Adrenal gland (tissue), 9 donors: ENCODE measurements at regions not wholly inside any gene's neighbourhood (a gene's known extent, or its start where the extent isn't known, plus 50 kb on each side); places are given as distances from the start of the nearest gene placed in this dataset.
"Not testable (repeated sequence)": the region's sequence is repeated elsewhere in the genome, so short reads cannot be mapped to it uniquely, and the experiment has no call there.

Source experiments
- DNase-seq, 7 donors: peaks; one replicate each; pipeline ENCODE4 v3.0.0-alpha.2; 2019 to 2020
- H3K27ac ChIP-seq, 5 donors: fragments of 200-600 bp; sonication (generic) in 4 of 5; 1 replicate in 3 of 5; 2 replicates in 2 of 5; pipeline versions ENCODE4 v1.5.1 to v1.8.0; 2016 to 2020; ENCODE audit warnings: mild to moderate bottlenecking in 1 of 5
- H3K27me3 ChIP-seq: fragments of 200-600 bp; 2 replicates; pipeline ENCODE4 v1.8.0; 2021
- H3K36me3 ChIP-seq, 2 donors: fragments of 200-600 bp; replicated peaks in 1 of 2; 1 replicate in 1 of 2; 2 replicates in 1 of 2; pipeline versions ENCODE4 v1.5.1 to v1.8.0; 2018 to 2022
- H3K4me1 ChIP-seq, 2 donors: fragments of 200-600 bp; replicated peaks in 1 of 2; 1 replicate in 1 of 2; 2 replicates in 1 of 2; pipeline versions ENCODE4 v1.5.1 to v1.8.0; 2018 to 2021
- H3K4me3 ChIP-seq, 4 donors: fragments of 200-600 bp; sonication (generic) in 3 of 4; one replicate each; pipeline ENCODE4 v1.5.1; 2016 to 2018
- H3K9me3 ChIP-seq, 3 donors: fragments of 200-600 bp; sonication (generic) in 1 of 3; replicated peaks in 1 of 3; 1 replicate in 2 of 3; 2 replicates in 1 of 3; pipeline versions ENCODE4 v1.5.1 to v1.8.0; 2016 to 2021
- POLR2A ChIP-seq, 2 donors: fragments of 450-650 bp; IDR thresholded peaks; one replicate each; pipeline ENCODE4 v1.6.1; 2017; ENCODE audit warnings: antibody characterized with exemption in 2 of 2, mild to moderate bottlenecking in 2 of 2, moderate library complexity in 1 of 2
- WGBS, 4 donors: extraction: QIAGEN DNeasy Blood & Tissue Kit in 2 of 4; methylation state at CpG; one replicate each; pipeline versions ENCODE4 v1.1.5 to v1.1.7; 2013 to 2017; 5-methylcytosine and 5-hydroxymethylcytosine counted together
- intact Hi-C, 2 donors: fragments of 100-400 bp; cut with DNase I; formaldehyde crosslinking; loops; one replicate each; pipeline versions ENCODE4 v1.14.1 to v1.15.0; 2022 to 2023
- TF ChIP-seq, protein P1 (sequence below), 6 experiments: fragments of 450-650 bp in 4 of 6; fragments of 200-600 bp in 2 of 6; sonication (generic) in 1 of 6; IDR thresholded peaks; 1 replicate in 5 of 6; 2 replicates in 1 of 6; pipeline versions ENCODE4 v1.5.1 to v1.8.0; 2016 to 2021; ENCODE audit warnings: antibody characterized with exemption in 6 of 6, mild to moderate bottlenecking in 2 of 6, moderate library complexity in 1 of 6
- donor health status: healthy with polysubstance abuse.
- donor health status: Bipolar disorder and iron deficiency.
- donor health status: DM: yes; HTN: yes; CAD: no.
- donor health status: DM: no; HTN: no; CAD: no.
- donor health status: DM: no; HTN: no; CAD: no.

DNA sequence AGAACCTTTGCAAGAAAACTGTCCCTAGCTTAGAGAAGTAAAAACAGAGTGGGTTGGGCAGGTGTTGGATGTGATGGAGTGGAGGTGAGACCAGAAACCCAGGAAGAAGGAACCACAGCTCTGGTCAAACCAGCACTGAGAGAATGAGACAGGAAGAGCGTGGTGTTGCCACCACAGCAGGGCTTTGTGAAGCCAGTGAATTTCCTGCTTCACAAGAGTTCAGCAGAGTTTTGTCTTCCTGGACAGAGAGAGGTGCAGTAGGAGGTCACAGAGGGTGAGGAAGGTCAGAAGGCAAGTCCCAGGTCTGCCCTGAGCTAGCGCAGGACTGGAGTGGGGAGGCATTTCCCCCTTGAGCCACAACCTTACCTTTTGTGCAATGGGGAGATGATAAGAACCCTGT lies 2306.2 kb upstream of the ACO1 start:
- WGBS, 4 donors, result 63 to 86% (median 71%) methylated on average over 1 to 2 of the region's 2 CpGs
- intact Hi-C loops, result no loop called here
- Histone ChIP-seq H3K4me1 (no peaks in the 10 kb centered on the region), H3K36me3 (no peaks in the 10 kb centered on the region), H3K9me3 (no peaks in the 10 kb centered on the region), H3K27ac (no peak overlapping the region), H3K27me3 (no peaks in the 10 kb centered on the region), H3K4me3 (no peak overlapping the region)
- TF ChIP-seq POLR2A (IDR thresholded peaks at IDR 0.05), result no peak
- TF ChIP-seq, protein P1, sequence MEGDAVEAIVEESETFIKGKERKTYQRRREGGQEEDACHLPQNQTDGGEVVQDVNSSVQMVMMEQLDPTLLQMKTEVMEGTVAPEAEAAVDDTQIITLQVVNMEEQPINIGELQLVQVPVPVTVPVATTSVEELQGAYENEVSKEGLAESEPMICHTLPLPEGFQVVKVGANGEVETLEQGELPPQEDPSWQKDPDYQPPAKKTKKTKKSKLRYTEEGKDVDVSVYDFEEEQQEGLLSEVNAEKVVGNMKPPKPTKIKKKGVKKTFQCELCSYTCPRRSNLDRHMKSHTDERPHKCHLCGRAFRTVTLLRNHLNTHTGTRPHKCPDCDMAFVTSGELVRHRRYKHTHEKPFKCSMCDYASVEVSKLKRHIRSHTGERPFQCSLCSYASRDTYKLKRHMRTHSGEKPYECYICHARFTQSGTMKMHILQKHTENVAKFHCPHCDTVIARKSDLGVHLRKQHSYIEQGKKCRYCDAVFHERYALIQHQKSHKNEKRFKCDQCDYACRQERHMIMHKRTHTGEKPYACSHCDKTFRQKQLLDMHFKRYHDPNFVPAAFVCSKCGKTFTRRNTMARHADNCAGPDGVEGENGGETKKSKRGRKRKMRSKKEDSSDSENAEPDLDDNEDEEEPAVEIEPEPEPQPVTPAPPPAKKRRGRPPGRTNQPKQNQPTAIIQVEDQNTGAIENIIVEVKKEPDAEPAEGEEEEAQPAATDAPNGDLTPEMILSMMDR (IDR thresholded peaks at IDR 0.05), result no peak
- DNase-seq, result no peak

DNA sequence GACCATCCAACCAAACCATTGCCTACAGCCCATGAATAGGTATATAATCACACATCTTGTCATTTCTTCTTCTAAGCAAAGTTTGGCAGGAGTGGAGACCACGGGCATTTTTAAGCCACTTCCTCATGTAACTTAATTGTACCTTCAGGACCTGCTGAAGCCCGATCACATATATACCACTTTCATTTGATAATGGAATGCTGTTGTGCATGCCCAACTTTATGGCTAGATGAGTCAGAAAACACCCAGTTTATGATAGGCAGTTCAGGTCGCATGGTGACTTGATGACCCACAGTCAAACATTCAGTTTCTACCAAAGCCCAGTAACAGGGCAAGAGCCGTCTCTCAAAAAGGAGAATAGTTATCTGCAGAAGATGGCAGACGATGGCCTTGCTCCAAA lies 2295.0 kb upstream of the ACO1 start:
- H3K9me3 ChIP-seq, result no peaks in the 10 kb centered on the region
- intact Hi-C loops, result no loop called here
- no peak overlapping the region for H3K4me3 ChIP-seq
- WGBS, 4 donors, result 74 to 86% (median 83%) methylated on average over 5 of the region's 5 CpGs
- DNase-seq, result no peak
- H3K36me3 ChIP-seq, result no peaks in the 10 kb centered on the region
- H3K27ac ChIP-seq, result no peak overlapping the region
- H3K27me3 ChIP-seq, result no peaks in the 10 kb centered on the region
- no peaks in the 10 kb centered on the region for H3K4me1 ChIP-seq
- no peak for TF ChIP-seq POLR2A (IDR thresholded peaks at IDR 0.05)
- TF ChIP-seq, protein P1 (IDR thresholded peaks at IDR 0.05), result no peak

DNA sequence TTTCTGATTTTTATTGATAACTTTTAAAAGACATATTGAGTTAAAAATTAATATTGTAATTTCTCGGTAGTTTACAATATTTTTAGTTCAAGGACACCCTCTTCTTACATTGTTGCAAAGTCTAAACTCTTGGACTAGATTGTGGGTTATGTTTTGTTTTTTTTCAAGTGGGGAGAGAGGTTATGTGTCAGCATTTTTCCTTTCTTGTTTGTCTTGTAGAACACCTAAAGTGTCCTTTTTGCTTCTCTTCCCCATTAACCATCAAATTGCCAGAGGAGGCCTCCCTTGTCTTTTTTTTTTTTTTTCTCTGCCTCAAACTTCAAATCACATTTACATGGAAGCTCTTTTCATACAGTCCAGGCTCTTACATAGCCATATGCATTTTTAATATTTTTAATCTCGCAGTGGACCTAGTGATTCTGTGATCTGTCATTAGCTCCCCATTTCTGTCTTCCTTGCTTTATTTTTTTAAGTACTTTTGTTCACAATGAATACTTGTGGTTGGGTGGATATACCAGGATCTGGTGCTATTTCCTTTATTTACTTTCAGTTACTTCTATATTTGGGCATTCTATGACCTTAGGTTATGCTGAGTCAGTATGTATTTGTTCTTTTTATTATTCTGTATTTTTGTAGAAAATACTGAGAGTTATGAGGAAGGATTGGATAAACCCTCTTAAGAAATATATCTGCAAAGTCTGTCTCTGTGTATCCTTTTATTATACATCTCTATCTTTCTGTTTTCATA lies 2280.6 kb upstream of the ACO1 start:
- Histone ChIP-seq H3K9me3 (no peaks in the 10 kb centered on the region), H3K27me3 (no peaks in the 10 kb centered on the region), H3K4me3 (no peak overlapping the region), H3K4me1 (no peaks in the 10 kb centered on the region), H3K36me3 (no peaks in the 10 kb centered on the region), H3K27ac (no peak overlapping the region)
- no peak for DNase-seq
- TF ChIP-seq, protein P1 (IDR thresholded peaks at IDR 0.05), result no peak
- no peak for TF ChIP-seq POLR2A (IDR thresholded peaks at IDR 0.05)
- 52 to 66% (median 56%) methylated on average over 2 of the region's 2 CpGs for WGBS, 4 donors
- intact Hi-C loops, result no loop called here

DNA sequence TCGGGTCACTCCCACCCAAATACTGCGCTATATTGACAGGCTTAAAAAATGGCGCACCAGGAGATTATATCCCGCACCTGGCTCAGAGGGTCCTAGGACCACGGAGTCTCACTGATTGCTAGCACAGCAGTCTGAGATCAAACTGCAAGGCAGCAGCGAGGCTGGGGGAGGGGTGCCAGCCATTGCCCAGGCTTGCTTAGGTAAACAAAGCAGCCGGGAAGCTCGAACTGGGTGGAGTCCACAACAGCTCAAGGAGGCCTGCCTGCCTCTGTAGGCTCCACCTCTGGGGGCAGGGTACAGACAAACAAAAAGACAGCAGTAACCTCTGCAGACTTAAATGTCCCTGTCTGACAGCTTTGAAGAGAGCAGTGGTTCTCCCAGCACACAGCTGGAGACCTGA lies 2277.3 kb upstream of the ACO1 start:
- H3K4me3 ChIP-seq, H3K27ac ChIP-seq, DNase-seq, H3K9me3 ChIP-seq, H3K36me3 ChIP-seq, intact Hi-C loops, H3K27me3 ChIP-seq, H3K4me1 ChIP-seq: not testable (repeated sequence)
- WGBS, 4 donors, result 89 to 92% (median 91%) methylated on average over 2 to 8 of the region's 8 CpGs

DNA sequence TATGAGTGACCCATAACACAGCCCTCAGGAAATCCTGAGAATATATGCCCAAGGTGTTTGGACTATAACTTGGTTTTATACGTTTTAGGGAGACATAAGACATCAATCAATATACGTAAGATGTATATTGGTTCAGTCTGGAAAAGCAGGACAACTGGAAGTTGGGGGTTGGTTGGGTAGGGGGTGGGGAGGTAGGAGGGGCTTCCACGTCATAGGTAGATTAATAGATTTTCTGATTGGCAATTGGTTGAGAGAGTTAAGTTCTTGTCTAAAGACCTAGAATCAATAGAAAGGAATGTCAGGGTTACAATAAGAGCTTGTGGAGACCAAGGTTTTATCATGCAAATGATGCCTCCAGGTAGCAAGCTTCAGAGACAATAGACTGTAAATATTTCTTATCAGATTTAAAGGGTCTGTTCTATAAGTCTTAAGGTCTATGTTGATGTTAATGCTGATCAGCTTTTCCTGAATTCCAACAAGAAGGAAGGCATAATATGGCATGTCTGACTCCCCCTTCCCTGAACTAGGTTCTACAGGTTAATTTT lies 2267.7 kb upstream of the ACO1 start:
- Histone ChIP-seq H3K4me3 (no peak overlapping the region), H3K27ac (no peak overlapping the region), H3K36me3 (no peaks in the 10 kb centered on the region), H3K9me3 (no peaks in the 10 kb centered on the region), H3K4me1 (no peaks in the 10 kb centered on the region), H3K27me3 (no peaks in the 10 kb centered on the region)
- TF ChIP-seq, protein P1 (IDR thresholded peaks at IDR 0.05), result no peak
- TF ChIP-seq POLR2A (IDR thresholded peaks at IDR 0.05), result no peak
- intact Hi-C loops, result no loop called here
- 59 to 79% (median 70%) methylated on average over 3 of the region's 3 CpGs for WGBS, 4 donors
- DNase-seq, result no peak
